ENCODE measurements at regions not wholly inside any gene's neighbourhood (a gene's known extent, or its start where the extent isn't known, plus 50 kb on each side); places are given as distances from the start of the nearest gene placed in this dataset.

DNA sequence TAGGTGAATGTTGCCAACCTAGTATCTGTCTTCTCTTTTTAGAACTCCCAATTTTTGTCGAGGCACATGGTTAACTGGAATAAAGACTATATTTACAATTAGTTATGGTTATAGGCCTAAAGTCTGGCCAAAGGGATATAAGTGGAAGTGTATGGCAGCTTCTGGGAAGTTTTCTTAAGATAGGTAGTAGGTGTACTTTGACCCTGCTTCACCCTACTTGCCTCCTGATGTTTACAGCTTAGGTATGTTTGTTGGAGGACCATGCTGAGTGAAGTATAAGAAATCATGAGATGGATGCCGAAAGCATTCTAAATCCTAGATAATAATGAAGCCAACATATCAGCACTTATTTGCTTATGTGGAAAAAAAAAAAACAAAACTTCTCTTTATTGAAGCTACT lies 272.1 kb downstream of the S1PR1 start:
- no peak for DNase-seq (ENCODE audit: low spot score)
- ChIA-PET POLR2A (no interaction called here), CTCF (ENCODE audit: low intra/inter-chr PET ratio, low total read pairs) (no interaction called here)
- Histone ChIP-seq H4K20me1 (ENCODE audit: insufficient read depth, low read length) (no peaks in the 10 kb centered on the region), H3K9me3 (ENCODE audit: low read length) (no peaks in the 10 kb centered on the region), H3K27me3 (ENCODE audit: control insufficient read depth in 1 of 2, insufficient read depth in 2 of 2, low read length in 2 of 2) (no peaks in the 10 kb centered on the region), H3K9ac (ENCODE audit: insufficient read depth, low read depth, low read length) (no peak overlapping the region), H2AFZ (ENCODE audit: low read length) (no peak overlapping the region), H3K36me3 (replicated peaks in 1 of 2; ENCODE audit: control insufficient read depth in 1 of 2, insufficient read depth in 2 of 2, low read length in 2 of 2) (no peaks in the 10 kb centered on the region), H3K27ac (ENCODE audit: extremely low read length, insufficient read depth, low read length) (no peak overlapping the region), H3K4me3 (replicated peaks in 1 of 3; ENCODE audit: insufficient read depth in 1 of 3, low read depth in 2 of 3, low read length in 3 of 3) (no peak overlapping the region), H3K4me2 (ENCODE audit: low read depth, low read length) (no peak overlapping the region), H3K4me1 (ENCODE audit: insufficient read depth, low read length) (no peaks in the 10 kb centered on the region), H3K79me2 (ENCODE audit: insufficient read depth, low read length) (no peaks in the 10 kb centered on the region)
- 0% methylated on average over 2 of the region's 2 CpGs for WGBS (ENCODE audit: low lambda C conversion rate)
- TF ChIP-seq ZSCAN31 (CRISPR knock-in tag; IDR thresholded peaks at IDR 0.05; ENCODE audit: low read depth) (no peak), SAFB2 (CRISPR knock-in tag; IDR thresholded peaks at IDR 0.05; ENCODE audit: borderline replicate concordance, low read depth) (no peak), GATA4 (IDR thresholded peaks at IDR 0.05; ENCODE audit: borderline replicate concordance, low read depth) (no peak), ZNF775 (CRISPR knock-in tag; IDR thresholded peaks at IDR 0.05; ENCODE audit: borderline replicate concordance) (no peak)
- TF ChIP-seq, protein P1, sequence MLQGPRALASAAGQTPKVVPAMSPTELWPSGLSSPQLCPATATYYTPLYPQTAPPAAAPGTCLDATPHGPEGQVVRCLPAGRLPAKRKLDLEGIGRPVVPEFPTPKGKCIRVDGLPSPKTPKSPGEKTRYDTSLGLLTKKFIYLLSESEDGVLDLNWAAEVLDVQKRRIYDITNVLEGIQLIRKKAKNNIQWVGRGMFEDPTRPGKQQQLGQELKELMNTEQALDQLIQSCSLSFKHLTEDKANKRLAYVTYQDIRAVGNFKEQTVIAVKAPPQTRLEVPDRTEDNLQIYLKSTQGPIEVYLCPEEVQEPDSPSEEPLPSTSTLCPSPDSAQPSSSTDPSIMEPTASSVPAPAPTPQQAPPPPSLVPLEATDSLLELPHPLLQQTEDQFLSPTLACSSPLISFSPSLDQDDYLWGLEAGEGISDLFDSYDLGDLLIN (CRISPR knock-in tag; IDR thresholded peaks at IDR 0.05; ENCODE audit: borderline replicate concordance) = no peak
- in situ Hi-C loops (cut with HindIII; ENCODE audit: extremely low pct_ligation_motif_present, low pct_unique_long_range_greater_than_20kb) = loop anchor here (25.0 kb wide), 3 partner anchors 928 to 1953 kb away; no protein-coding TSS in a partner anchor
- ATAC-seq = no peak
- intact Hi-C loops (cut with micrococcal nuclease; ENCODE audit: unreplicated experiment) = loop anchor here (5.0 kb wide), 1 partner anchor 923 kb away; no protein-coding TSS in a partner anchor
- no TSS peak for BruUV-seq (replicated peaks)
- FAIRE-seq = no peak

DNA sequence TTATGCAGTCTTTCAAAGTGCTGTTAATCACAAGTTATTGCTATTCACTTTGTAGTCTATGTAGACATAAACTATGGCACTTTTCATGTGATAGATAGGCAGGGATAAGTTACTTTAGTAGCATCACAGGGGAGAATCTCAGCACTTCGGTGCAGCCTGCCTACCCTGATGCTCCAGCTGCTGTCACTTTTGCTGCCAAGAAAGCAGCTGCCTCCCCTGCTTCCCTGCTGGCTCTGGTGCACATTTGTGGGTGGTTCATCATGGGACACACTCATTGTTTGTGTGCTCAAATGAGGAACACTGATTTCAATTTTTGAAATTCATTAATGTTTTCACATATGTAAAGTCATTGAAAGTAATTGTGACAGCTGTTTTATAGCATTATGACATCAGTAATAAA lies 272.6 kb downstream of the S1PR1 start:
- intact Hi-C loops (cut with micrococcal nuclease; ENCODE audit: unreplicated experiment) (loop anchor here (5.0 kb wide), 1 partner anchor 923 kb away; no protein-coding TSS in a partner anchor), in situ Hi-C loops (cut with HindIII; ENCODE audit: extremely low pct_ligation_motif_present, low pct_unique_long_range_greater_than_20kb) (loop anchor here (25.0 kb wide), 3 partner anchors 928 to 1953 kb away; no protein-coding TSS in a partner anchor)
- H2AFZ ChIP-seq (ENCODE audit: low read length) = no peak overlapping the region
- no peaks in the 10 kb centered on the region for H3K9me3 ChIP-seq (ENCODE audit: low read length)
- H4K20me1 ChIP-seq (ENCODE audit: insufficient read depth, low read length) = no peaks in the 10 kb centered on the region
- DNase-seq (ENCODE audit: low spot score) = no peak
- H3K4me3 ChIP-seq (replicated peaks in 1 of 3; ENCODE audit: insufficient read depth in 1 of 3, low read depth in 2 of 3, low read length in 3 of 3) = no peak overlapping the region
- no peak for FAIRE-seq
- WGBS (ENCODE audit: low lambda C conversion rate) = 13% methylated on average over 1 of the region's 1 CpG
- H3K4me1 ChIP-seq (ENCODE audit: insufficient read depth, low read length) = no peaks in the 10 kb centered on the region
- no peak overlapping the region for H3K27ac ChIP-seq (ENCODE audit: extremely low read length, insufficient read depth, low read length)
- ChIA-PET CTCF (ENCODE audit: low intra/inter-chr PET ratio, low total read pairs) (no interaction called here), POLR2A (no interaction called here)
- H3K4me2 ChIP-seq (ENCODE audit: low read depth, low read length) = no peak overlapping the region
- BruUV-seq (replicated peaks) = no TSS peak
- no peaks in the 10 kb centered on the region for H3K79me2 ChIP-seq (ENCODE audit: insufficient read depth, low read length)
- H3K36me3 ChIP-seq (replicated peaks in 1 of 2; ENCODE audit: control insufficient read depth in 1 of 2, insufficient read depth in 2 of 2, low read length in 2 of 2) = no peaks in the 10 kb centered on the region
- no peaks in the 10 kb centered on the region for H3K27me3 ChIP-seq (ENCODE audit: control insufficient read depth in 1 of 2, insufficient read depth in 2 of 2, low read length in 2 of 2)
- no peak overlapping the region for H3K9ac ChIP-seq (ENCODE audit: insufficient read depth, low read depth, low read length)
- no peak for ATAC-seq
- TF ChIP-seq ZFP1 (CRISPR knock-in tag; IDR thresholded peaks at IDR 0.05) = no peak
- TF ChIP-seq ZNF143 (CRISPR knock-in tag; IDR thresholded peaks at IDR 0.05) = no peak
- TF ChIP-seq MBNL3 (CRISPR knock-in tag; conservative IDR thresholded peaks at IDR 0.05) = no peak
- TF ChIP-seq, protein P2, sequence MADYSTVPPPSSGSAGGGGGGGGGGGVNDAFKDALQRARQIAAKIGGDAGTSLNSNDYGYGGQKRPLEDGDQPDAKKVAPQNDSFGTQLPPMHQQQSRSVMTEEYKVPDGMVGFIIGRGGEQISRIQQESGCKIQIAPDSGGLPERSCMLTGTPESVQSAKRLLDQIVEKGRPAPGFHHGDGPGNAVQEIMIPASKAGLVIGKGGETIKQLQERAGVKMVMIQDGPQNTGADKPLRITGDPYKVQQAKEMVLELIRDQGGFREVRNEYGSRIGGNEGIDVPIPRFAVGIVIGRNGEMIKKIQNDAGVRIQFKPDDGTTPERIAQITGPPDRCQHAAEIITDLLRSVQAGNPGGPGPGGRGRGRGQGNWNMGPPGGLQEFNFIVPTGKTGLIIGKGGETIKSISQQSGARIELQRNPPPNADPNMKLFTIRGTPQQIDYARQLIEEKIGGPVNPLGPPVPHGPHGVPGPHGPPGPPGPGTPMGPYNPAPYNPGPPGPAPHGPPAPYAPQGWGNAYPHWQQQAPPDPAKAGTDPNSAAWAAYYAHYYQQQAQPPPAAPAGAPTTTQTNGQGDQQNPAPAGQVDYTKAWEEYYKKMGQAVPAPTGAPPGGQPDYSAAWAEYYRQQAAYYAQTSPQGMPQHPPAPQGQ (CRISPR knock-in tag; IDR thresholded peaks at IDR 0.05; ENCODE audit: borderline replicate concordance) = no peak
- TF ChIP-seq ZNF30 (CRISPR knock-in tag; IDR thresholded peaks at IDR 0.05) = no peak
- TF ChIP-seq ELF3 (CRISPR knock-in tag; IDR thresholded peaks at IDR 0.05) = no peak
- TF ChIP-seq NRL (CRISPR knock-in tag; IDR thresholded peaks at IDR 0.05; ENCODE audit: borderline replicate concordance) = no peak
- no peak for TF ChIP-seq JUNB (CRISPR knock-in tag; IDR thresholded peaks at IDR 0.05; ENCODE audit: borderline replicate concordance)
- TF ChIP-seq HNRNPL (IDR thresholded peaks at IDR 0.05; ENCODE audit: low read depth, low read length) = no peak
- TF ChIP-seq ZNF577 (CRISPR knock-in tag; IDR thresholded peaks at IDR 0.05; ENCODE audit: borderline replicate concordance, low read depth) = no peak

All from HepG2 (cell line).